Skeletal muscle cell (primary cell): ENCODE measurements at regions not wholly inside any gene's neighbourhood (a gene's known extent, or its start where the extent isn't known, plus 50 kb on each side); places are given as distances from the start of the nearest gene placed in this dataset.
A peak's percentile ranks its signal among the peaks of the same experiment; 100 is the strongest.
"Not testable (repeated sequence)": the region's sequence is repeated elsewhere in the genome, so short reads cannot be mapped to it uniquely, and the experiment has no call there.

ENCODE experiments used
- DNase-seq: peaks from one replicate; pipeline ENCODE4 v3.0.0-alpha.2; 2010; ENCODE audit warnings: low read depth
- H3K4me3 ChIP-seq: 2 replicates; pipeline ENCODE4 v1.5.1; 2011; ENCODE audit warnings: low read depth, mild to moderate bottlenecking, control low read depth, low read length, moderate library complexity

DNA sequence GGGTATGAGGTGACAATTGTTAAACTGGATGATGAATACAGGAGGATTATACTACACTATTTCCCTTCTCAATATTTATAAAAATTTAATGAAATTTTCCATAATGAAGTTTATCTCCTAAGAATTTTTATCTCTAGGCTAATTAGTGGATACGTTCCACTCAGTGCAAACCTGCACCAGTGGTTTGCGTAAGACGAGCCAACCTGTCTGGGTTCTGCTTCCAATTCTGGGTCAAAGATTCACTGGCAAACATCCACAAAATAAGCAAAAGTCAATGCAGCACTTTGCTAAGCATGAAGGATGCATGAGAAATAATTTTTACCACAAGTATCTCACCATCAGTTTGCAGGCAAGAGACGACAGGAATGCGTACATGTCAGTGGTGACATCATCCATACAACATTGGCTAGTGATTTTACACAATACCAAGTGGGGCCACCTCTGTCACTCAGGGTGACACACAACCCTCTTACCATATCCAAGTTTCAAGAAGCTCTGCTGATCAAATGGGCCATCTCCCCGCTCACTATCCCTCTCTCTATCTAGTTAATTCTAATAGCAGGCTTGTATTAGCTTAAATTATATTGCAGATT is 51.7 kb downstream of the FAM50B start:
- DNase-seq: no peak
- H3K4me3 ChIP-seq: no peak overlapping the region

DNA sequence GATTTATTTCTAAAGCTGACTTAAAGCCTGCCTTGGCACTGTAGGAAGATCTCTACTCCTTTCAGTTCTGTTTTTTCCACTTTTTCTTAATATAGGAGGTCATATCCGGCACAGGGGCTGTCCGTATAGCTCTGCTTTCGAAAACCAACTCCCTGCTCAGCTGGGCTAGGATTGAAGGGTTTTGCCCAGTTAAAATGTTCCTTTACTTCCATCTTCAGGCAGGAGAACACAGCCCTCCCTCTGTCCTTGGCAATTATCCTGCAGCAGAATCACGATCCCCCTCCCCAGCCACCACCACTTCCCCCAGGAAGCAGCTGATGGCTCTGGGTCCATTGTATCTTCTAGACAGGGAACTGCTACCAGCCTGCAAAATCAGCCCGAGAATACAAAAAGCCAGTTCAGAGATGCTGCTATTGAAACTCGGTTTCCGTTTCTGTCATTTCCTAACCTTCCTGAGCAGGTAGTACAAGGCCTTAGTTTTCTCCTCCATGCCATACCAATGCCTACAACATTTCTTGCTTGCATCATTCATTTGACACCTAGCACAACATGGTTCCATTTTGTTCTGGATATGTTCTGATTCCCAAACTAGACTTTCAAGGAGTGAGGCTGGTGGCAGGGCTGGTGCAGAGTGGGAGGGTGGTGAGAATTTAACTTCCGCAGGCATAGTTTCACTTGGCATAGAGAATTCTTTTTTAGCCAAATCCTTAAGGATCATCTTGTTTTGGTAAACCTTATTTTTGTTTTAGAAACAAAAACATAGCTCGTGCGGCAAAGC is 53.9 kb downstream of the FAM50B start:
- DNase-seq: no peak
- no peak overlapping the region for H3K4me3 ChIP-seq

- H3K4me3 ChIP-seq: no peak overlapping the region
- no peak for DNase-seq
Measured at GRCh38 chr6:3904518-3904917, 55.3 kb downstream of the FAM50B start.

DNA sequence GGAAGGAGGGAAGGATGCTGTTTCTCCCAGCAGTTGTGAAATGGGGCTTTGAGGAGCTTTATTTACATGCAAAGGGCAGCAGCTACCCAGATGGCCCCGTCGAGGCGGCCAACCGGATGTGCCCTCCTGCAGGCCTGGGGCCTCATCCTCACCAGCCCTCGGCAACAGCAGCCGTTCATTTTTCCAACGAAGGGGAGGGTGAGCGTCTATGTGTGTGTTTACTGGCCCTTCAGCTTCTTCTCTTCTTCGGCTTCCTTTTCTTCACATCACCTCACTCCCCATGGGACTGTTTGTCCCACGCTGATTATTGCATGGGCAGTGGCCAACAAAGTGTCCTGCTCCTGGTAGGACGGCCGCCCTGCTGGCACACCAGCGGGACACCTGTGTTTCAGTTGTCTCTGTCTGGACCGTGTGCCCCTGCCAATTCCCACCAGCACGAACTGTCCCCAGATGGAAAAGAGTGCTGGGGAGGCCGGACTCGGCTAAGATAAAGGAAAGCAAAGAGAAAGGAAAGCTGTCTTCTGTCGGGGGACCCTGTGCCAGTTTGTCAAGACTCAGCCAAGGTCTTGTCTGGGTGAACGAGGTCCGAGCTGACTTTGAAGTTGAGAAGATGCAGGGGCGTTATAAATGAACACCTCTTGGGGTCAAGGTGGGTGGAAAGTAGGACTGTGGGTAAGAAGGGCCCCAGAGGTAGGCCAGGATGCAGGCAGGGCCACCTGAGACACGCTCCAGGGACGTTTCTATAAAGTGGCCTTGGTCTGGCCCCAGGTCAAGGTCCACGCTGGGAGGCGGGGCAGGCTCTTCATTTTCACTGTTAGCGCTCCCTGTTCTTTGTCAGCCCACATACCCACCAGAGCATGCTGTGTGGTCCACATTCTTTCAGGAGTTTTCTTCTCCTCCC is 57.0 kb downstream of the FAM50B start:
- DNase-seq: no peak
- no peak overlapping the region for H3K4me3 ChIP-seq

DNA sequence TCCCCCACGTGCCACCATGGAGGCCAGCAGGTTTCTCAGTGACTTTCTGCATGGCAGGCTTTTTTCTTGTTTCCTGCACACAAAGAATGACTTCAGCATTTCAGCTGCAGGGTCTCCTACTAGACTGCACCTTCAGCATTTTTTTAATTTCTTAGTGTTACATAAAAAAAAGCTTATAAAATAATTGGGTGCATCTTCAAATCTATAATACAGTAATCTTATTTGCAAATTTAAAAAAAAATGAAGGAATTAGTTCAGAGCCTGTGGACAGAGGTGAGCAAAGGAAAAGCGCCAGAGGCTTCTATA is 57.6 kb downstream of the FAM50B start:
- no peak overlapping the region for H3K4me3 ChIP-seq
- no peak for DNase-seq

DNA sequence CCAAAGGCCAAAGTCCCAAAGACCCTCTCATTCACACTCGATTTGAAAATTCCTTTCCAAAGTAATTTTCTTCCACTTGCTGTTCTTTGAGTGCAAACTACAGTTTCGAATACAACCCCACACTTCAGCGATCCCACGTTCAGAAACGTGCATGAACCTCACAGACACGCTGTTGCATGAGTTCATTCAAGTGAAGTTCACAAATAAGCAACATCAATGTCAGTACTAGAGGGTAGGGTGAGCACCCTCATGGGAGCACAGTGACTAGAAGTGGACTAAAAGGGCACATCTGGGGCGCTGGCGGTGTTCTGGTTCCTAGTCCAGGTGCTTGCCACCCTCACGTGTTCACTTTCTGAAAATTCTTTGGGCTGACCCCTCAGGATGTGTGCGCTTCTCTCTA is 59.0 kb downstream of the FAM50B start:
- no peak for DNase-seq
- no peak overlapping the region for H3K4me3 ChIP-seq

DNA sequence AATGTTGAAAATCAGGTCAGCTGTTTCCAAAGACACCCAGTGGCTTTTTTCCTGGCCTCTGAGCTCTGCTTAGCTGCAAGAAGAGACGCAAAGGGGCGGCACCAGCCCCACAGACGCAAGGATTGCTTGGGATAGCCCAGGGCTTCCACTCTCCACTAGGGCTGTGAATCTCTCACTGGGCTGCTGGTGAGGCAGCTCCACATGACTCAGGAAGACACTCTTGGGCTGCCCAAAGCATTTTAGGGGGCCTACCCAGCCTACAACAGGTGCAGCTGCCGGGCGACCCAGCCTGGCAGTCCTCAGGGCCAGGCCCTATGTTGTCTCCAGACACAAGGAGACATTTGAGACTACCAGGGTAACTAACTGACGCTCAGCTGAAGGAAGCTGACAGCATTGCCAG is 59.8 kb downstream of the FAM50B start:
- H3K4me3 ChIP-seq: no peak overlapping the region
- no peak for DNase-seq

- no peak for DNase-seq
- H3K4me3 ChIP-seq: no peak overlapping the region
Measured at GRCh38 chr6:3910106-3910663, 61.0 kb downstream of the FAM50B start.

- peak overlapping the region; percentile 29 for H3K4me3 ChIP-seq
- DNase-seq: no peak
Measured at GRCh38 chr6:3911130-3911529, 62.0 kb downstream of the FAM50B start.

DNA sequence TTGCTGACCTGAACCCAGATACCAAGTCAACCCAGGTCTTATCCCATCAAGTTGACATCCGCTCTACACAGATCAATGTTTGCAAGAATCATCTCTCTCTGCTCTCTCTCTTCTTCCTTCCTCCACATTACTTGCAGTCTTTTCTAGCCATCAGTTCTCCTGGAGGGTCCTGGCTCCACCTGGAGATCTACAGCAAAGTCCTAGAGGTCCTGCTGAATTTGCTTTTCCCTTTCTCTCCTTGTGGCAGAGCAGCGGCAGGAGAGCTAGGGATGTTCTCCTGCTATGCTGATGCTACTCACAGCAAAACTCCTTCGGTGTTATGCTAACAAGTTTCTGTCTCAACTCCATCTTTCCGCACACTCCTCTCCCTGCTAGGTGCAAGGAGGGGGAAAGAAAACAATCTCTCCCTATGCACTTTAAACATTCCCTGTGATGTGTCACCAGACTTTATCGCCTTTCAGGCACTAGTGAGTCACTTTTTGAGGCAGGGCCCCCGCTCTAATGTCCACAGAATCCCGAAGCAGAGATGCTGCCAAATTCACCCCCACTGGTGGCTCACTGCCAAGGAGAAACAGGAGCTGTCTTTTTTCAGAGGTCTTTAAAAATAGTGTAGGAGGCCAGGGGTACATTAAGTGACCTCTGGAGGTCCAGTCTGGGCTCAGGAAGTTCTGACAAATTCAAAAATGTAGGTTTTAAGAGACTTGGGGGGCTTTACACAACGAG is 62.6 kb downstream of the FAM50B start:
- DNase-seq: peak; percentile 90
- H3K4me3 ChIP-seq: peak overlapping the region; percentile 29

- no peak overlapping the region for H3K4me3 ChIP-seq
- DNase-seq: no peak
Measured at GRCh38 chr6:3912361-3913076, 63.3 kb downstream of the FAM50B start.

- H3K4me3 ChIP-seq: no peak overlapping the region
- DNase-seq: peak; percentile 99
Measured at GRCh38 chr6:3913077-3913957, 64.1 kb downstream of the FAM50B start.

DNA sequence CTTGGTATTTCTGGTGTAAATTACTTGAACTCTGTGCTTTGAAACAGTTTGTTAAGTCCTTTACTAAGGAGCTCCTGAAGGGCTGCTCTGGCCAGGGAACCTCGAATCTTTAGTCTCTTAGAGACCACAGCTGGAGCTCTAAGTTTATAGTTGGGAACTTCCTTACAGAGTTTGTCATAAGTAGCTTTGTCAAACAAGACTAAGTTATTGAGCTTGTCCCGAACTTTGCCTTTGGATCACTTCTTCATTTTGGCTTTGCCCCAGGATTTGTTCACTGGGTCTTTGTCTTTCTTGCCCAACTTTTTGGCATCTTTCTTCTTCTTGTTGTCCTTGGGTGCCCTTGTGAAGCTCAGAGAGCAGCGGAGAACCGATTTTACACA is 64.8 kb downstream of the FAM50B start:
- no peak for DNase-seq
- H3K4me3 ChIP-seq: no peak overlapping the region

- no peak overlapping the region for H3K4me3 ChIP-seq
- no peak for DNase-seq
Measured at GRCh38 chr6:3915076-3915791, 66.1 kb downstream of the FAM50B start.

- H3K4me3 ChIP-seq: no peak overlapping the region
- DNase-seq: no peak
Measured at GRCh38 chr6:3916211-3916610, 67.0 kb downstream of the FAM50B start.

DNA sequence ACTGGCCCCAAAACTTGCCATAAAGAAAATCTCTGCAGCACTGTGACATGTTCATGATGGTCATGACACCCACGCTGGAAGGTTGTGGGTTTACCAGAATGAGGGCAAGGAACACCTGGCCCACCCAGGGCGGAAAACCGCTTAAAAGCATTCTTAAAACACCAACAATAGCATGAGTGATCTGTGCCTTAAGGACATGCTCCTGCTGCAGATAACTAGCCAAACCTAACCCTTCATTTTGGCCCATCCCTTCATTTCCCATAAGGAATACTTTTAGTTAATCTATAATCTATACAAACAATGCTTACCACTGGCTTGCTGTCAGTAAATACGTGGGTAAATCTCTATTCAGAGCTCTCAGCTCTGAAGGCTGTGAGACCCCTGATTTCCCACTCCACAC is 67.6 kb downstream of the FAM50B start:
- not testable (repeated sequence) for H3K4me3 ChIP-seq, DNase-seq

GRCh38 chr6:3918469-3918868 is 69.3 kb downstream of the FAM50B start:
- H3K4me3 ChIP-seq: no peak overlapping the region
- DNase-seq: no peak
